Keratinocyte (primary cell): ENCODE measurements at regions not wholly inside any gene's neighbourhood (a gene's known extent, or its start where the extent isn't known, plus 50 kb on each side); places are given as distances from the start of the nearest gene placed in this dataset.

Experiments
- CTCF ChIP-seq, 3 experiments: IDR thresholded peaks in 1 of 3; conservative IDR thresholded peaks in 1 of 3; optimal IDR thresholded peaks in 1 of 3; 2 replicates in 2 of 3; 3 replicates in 1 of 3; pipeline versions ENCODE3 to v1.5.1; 2011; ENCODE audit warnings: low read length in 3 of 3, mild to moderate bottlenecking in 3 of 3, moderate library complexity in 2 of 3, control low read depth in 1 of 3, inconsistent platforms in 1 of 3; ENCODE audit not compliant: insufficient read depth in 2 of 3; ENCODE audit errors: extremely low read depth in 1 of 3
- EZH2 ChIP-seq: IDR thresholded peaks from one replicate; pipeline ENCODE4 v1.6.1; 2012; ENCODE audit warnings: inconsistent platforms, mild to moderate bottlenecking, low read length, moderate library complexity

- no peak for TF ChIP-seq CTCF (optimal IDR thresholded peaks at IDR 0.05 in 1 of 3, IDR thresholded peaks at IDR 0.05 in 1 of 3, conservative IDR thresholded peaks at IDR 0.05 in 1 of 3; ENCODE audit: extremely low read depth in 1 of 3, insufficient read depth in 2 of 3, low read length in 3 of 3)
- TF ChIP-seq EZH2, result no peak
These were observed 354.9 kb downstream of the CETN3 start for GRCh38 chr5:90054612-90055011.
